Muscle of leg (tissue), 3 donors: ENCODE measurements at regions not wholly inside any gene's neighbourhood (a gene's known extent, or its start where the extent isn't known, plus 50 kb on each side); places are given as distances from the start of the nearest gene placed in this dataset.
"Not testable (repeated sequence)": the region's sequence is repeated elsewhere in the genome, so short reads cannot be mapped to it uniquely, and the experiment has no call there.

Experiments used
- DNase-seq: peaks from one replicate; pipeline ENCODE4 v3.0.0; 2013
- H3K27ac ChIP-seq: one replicate; pipeline ENCODE4 v1.5.1; 2013; ENCODE audit warnings: mild to moderate bottlenecking, low read length, control low read depth
- H3K27me3 ChIP-seq: one replicate; pipeline ENCODE4 v1.6.1; 2013; ENCODE audit warnings: low read length; ENCODE audit not compliant: control insufficient read depth, insufficient read depth
- H3K36me3 ChIP-seq: one replicate; pipeline ENCODE4 v1.6.1; 2013; ENCODE audit warnings: low read length; ENCODE audit not compliant: control insufficient read depth, insufficient read depth
- H3K4me1 ChIP-seq: one replicate; pipeline ENCODE4 v1.6.1; 2013; ENCODE audit warnings: low read length; ENCODE audit not compliant: control insufficient read depth, insufficient read depth
- H3K4me3 ChIP-seq: one replicate; pipeline ENCODE4 v1.5.1; 2013; ENCODE audit warnings: low read length, control low read depth
- H3K9me3 ChIP-seq: replicated peaks from 2 replicates; pipeline ENCODE4 v1.6.1; 2013; ENCODE audit warnings: low read depth, low read length; ENCODE audit not compliant: control insufficient read depth
- WGBS: methylation state at CpG from one replicate; pipeline ENCODE4 v1.1.5; 2013; ENCODE audit warnings: missing lambda C conversion rate; ENCODE audit not compliant: insufficient coverage; 5-methylcytosine and 5-hydroxymethylcytosine counted together

DNA sequence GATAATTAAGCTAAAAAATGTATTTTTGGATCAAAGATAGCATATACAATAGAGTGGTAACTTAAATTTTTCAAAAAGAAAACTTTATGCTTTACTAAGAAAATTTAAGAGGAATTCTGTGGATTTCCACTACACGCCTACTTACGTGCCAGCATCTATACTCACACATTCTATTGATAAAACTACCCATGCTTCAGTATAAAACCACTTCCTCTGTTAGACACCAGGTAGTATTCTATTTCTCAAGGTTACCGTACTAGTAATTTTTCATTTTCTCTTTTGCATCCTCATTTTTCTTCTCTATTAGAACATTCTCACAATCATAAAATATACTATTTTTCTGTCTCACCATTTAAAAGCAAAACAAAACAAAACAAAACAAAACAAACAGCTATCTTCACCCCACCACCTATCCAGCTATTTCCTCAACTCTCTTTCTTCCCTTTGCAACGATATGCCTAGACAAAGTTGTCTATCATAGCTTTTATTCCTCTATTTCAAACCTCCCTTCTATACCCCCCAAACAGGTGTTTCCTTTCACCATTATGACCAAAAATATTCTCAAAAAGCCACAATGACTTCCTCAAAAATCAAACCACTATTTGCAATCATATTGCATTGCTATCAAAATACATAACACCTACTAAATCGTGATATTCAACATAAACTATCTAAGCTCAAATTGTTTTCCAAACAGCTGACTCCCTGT is 1652.0 kb downstream of the MRPL39 start:
- Histone ChIP-seq H3K4me1 (no peaks in the 10 kb centered on the region), H3K4me3 (no peak overlapping the region), H3K27me3 (no peaks in the 10 kb centered on the region), H3K27ac (no peak overlapping the region), H3K9me3 (no peaks in the 10 kb centered on the region), H3K36me3 (no peaks in the 10 kb centered on the region)
- 74% methylated on average over 4 of the region's 5 CpGs for WGBS
- DNase-seq, result no peak

DNA sequence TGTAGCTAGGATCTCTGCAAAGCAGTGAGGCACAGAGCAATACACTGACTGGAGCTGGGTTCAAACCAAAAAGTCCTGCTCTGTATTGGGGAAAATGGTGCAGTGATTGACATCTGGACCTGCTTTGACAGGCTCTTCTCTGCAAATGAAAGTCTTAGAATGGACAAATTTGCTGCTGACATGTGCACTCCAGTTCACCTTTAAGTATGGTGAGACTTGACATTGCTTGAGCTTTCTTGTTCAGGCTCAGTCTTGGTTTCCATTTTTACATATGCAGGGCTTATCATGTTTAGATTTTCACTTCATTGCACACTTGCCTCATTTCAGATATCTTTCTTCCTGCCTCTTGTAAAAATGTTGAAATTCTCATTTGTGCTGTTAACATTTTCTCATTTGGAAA is 1655.0 kb downstream of the MRPL39 start:
- Histone ChIP-seq H3K4me1 (no peaks in the 10 kb centered on the region), H3K36me3 (no peaks in the 10 kb centered on the region), H3K27me3 (no peaks in the 10 kb centered on the region), H3K4me3 (no peak overlapping the region), H3K27ac (no peak overlapping the region), H3K9me3 (no peaks in the 10 kb centered on the region)
- no peak for DNase-seq

DNA sequence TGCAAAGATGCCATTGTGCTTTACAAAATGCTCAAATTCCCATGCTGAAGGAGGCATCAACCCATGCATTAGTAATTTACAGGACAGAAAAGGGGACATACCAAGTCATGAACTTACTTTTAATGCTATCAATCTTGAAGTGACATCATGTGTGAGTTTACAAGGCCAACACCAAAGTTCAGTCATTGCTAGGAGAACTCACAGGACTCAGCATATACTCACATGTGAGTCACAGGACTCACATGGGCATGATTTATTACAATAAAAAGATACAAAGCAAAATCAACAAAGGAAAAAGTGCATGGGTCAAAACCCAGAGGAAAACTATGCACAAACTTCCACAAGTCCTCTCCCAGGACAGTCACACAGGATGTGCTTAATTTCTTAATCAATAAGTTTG is 1656.0 kb downstream of the MRPL39 start:
- Histone ChIP-seq H3K4me3 (no peak overlapping the region), H3K27ac (no peak overlapping the region), H3K4me1 (no peaks in the 10 kb centered on the region), H3K36me3 (no peaks in the 10 kb centered on the region), H3K27me3 (no peaks in the 10 kb centered on the region), H3K9me3 (no peaks in the 10 kb centered on the region)
- DNase-seq, result no peak

DNA sequence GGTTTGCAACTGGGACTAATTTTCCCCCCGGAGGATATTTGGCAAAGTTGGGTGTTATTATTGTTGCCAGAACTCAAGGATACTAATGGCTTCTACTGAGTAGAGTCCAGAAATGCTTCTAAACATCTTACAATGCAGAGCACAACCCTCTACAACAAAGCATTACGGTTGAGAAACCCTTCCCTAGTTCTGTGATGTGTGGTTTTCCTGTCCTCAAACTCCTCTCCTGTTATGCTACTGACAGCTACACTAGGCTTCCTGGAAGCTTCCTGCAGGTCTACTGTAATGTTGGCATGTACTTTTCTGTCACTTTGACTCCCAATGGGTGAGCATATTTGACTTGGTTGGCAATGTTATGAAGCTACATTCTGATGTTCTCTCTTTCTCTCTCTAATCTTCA is 1656.9 kb downstream of the MRPL39 start:
- Histone ChIP-seq H3K9me3 (no peaks in the 10 kb centered on the region), H3K27ac (no peak overlapping the region), H3K36me3 (no peaks in the 10 kb centered on the region), H3K4me3 (no peak overlapping the region), H3K4me1 (no peaks in the 10 kb centered on the region), H3K27me3 (no peaks in the 10 kb centered on the region)
- WGBS, result no CpG with 5 or more reads among the region's 2 CpGs
- DNase-seq, result no peak

DNA sequence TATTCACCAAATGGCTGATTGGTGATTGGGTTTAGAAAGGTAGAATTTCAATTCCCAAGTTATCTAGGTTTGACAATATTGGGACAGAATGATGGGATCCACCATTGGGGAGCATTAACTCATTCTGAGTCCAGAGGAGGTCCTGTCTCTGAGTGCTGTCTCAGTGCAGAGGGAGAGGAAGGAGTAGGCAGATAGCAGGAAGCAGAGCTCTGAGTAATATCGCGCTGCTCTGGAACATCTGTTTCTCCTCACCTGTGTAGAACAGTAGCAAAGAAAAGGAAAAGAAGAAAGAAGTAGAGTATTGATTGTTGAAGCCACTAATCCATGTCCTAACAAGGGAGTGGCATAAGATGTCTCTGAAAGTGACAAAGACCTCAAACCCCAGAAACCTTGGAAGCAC is 1657.8 kb downstream of the MRPL39 start:
- Histone ChIP-seq H3K27ac (no peak overlapping the region), H3K36me3 (no peaks in the 10 kb centered on the region), H3K27me3 (no peaks in the 10 kb centered on the region), H3K9me3 (no peaks in the 10 kb centered on the region), H3K4me3 (no peak overlapping the region), H3K4me1 (no peaks in the 10 kb centered on the region)
- DNase-seq, result no peak
- no CpG with 5 or more reads among the region's 2 CpGs for WGBS

DNA sequence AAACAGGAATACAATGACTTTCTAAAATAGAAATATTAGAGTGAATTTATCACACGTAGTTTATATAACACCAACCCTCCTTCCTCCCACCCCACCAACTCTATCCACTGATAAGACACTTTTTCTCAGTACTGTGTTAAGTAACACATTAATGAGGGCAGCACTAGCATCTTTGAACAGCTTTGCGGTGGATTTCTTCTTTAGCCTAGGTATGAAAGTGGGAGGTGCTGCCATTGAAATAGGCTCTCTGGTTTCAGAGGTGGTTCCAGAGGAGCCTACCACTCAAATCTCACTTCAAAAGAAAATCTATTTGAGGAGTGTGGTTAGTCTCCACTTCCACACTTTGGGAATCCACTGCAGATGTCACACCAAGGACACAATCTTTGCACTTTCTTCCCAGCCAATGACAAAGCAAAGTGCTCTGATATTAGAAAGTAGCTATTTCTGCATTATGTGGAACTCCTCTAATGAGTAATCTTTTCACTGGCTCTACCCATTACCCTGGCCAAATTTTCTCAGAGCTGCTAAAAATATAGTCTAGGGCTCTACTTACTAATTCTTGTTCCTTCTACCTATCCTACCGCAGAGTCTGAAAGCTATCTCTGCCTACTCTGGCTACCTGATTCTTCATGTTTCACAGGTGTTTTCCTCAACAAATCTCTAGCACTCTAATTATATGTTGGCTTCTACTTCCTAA is 1667.8 kb downstream of the MRPL39 start:
- no peak overlapping the region for H3K4me3 ChIP-seq
- H3K4me1 ChIP-seq, result no peaks in the 10 kb centered on the region
- no peaks in the 10 kb centered on the region for H3K36me3 ChIP-seq
- WGBS, result 80% methylated on average over 1 of the region's 3 CpGs
- no peaks in the 10 kb centered on the region for H3K9me3 ChIP-seq
- H3K27me3 ChIP-seq, result no peaks in the 10 kb centered on the region
- no peak overlapping the region for H3K27ac ChIP-seq
- DNase-seq, result no peak

DNA sequence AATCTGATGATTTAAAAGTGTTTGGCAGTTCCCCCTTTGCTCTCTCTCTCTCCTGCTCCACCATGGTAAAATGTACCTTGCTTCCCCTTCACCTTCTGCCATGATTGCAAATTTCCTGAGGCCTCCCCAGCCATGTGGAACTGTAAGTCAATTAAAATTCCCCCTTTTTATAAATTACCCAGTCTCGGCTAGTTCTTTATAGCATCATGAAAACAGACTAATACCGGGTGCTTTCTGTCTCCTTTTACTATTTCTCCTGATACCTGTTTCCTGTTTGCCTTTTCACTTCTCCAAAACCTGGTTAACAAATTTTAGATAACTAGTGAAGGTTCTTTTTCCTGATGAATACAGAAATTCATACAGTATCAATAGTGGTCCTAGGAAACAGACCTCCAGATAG is 1670.3 kb downstream of the MRPL39 start:
- H3K27ac ChIP-seq, result no peak overlapping the region
- no CpG with 5 or more reads among the region's 2 CpGs for WGBS

DNA sequence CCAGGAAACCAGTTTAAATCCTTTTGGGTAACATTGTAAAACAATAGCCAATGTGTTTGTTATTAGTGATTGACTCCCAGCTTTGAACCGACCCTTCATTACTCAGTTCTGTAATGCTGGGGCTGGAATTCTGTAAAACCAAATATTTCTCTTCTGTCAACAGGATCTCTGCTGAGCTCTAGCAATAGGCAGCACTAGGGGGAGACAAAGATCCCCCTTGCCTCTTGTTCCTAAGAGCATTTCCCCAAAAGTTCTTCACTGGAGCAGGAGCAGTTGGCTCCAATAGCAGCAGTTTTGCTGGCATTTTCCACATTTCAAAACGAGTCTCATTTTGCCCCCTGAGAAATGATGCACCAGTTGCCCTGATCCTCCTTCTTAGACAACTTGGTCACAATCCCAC is 1671.1 kb downstream of the MRPL39 start:
- 25% methylated on average over 1 of the region's 2 CpGs for WGBS
- H3K27me3 ChIP-seq, result no peaks in the 10 kb centered on the region
- peak; percentile 26 for DNase-seq
- no peak overlapping the region for H3K4me3 ChIP-seq
- no peaks in the 10 kb centered on the region for H3K36me3 ChIP-seq
- H3K27ac ChIP-seq, result no peak overlapping the region
- H3K9me3 ChIP-seq, result no peaks in the 10 kb centered on the region
- no peaks in the 10 kb centered on the region for H3K4me1 ChIP-seq

More for the DNA sequence above, 1670.3 kb downstream of the MRPL39 start:
- no peak for DNase-seq
- no peaks in the 10 kb centered on the region for H3K36me3 ChIP-seq
- no peaks in the 10 kb centered on the region for H3K4me1 ChIP-seq
- H3K9me3 ChIP-seq, result no peaks in the 10 kb centered on the region
- H3K27me3 ChIP-seq, result no peaks in the 10 kb centered on the region
- no peak overlapping the region for H3K4me3 ChIP-seq

DNA sequence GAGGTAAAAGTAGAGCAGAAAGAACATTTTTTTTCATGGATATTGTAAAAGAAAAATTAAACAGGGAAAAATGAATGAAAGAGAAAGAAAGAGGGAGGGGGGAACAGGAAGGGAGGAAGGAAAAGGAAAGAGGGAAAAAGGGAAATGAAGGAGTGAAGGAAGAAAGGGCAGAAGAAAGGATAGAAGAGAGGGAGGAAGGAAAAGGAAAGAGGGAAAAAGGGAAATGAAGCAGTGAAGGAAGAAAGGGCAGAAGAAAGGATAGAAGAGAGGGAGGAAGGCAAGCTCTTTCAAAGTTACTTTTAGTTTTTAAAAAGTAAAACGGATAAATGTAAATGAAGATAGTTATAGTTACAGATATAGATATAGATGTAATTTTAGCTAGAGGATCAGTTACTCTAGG is 1676.7 kb downstream of the MRPL39 start:
- Histone ChIP-seq H3K27me3 (no peaks in the 10 kb centered on the region), H3K27ac (no peak overlapping the region), H3K36me3 (no peaks in the 10 kb centered on the region), H3K9me3 (no peaks in the 10 kb centered on the region), H3K4me3 (no peak overlapping the region), H3K4me1 (no peaks in the 10 kb centered on the region)
- DNase-seq, result no peak
- no CpG with 5 or more reads among the region's 1 CpG for WGBS

DNA sequence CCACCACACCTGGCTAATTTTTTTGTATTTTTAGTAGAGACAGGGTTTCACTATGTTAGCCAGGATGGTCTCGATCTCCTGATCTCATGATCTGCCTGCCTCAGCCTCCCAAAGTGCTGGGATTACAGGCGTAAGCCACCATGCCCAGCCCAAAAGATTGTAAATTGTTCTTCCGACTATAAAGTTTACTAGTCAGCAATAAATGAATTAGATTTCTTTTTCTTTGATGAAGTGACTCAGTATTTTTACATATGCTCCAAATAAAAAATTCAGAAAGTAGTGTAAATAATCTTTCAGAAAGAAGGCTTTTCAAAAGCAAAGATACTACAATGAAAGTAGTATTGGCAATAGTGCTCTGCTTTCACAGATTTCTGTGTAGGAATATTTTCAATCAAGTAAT is 1680.9 kb downstream of the MRPL39 start:
- not testable (repeated sequence) for H3K9me3 ChIP-seq, H3K27me3 ChIP-seq, DNase-seq, H3K4me3 ChIP-seq, H3K27ac ChIP-seq, H3K4me1 ChIP-seq, H3K36me3 ChIP-seq
- WGBS, result no CpG with 5 or more reads among the region's 3 CpGs
